COLO829 (cell line): ENCODE measurements at regions not wholly inside any gene's neighbourhood (a gene's known extent, or its start where the extent isn't known, plus 50 kb on each side); places are given as distances from the start of the nearest gene placed in this dataset.

Experiments used
- DNase-seq: peaks from one replicate; pipeline ENCODE4 v3.0.0; 2012; ENCODE audit warnings: low spot score

DNA sequence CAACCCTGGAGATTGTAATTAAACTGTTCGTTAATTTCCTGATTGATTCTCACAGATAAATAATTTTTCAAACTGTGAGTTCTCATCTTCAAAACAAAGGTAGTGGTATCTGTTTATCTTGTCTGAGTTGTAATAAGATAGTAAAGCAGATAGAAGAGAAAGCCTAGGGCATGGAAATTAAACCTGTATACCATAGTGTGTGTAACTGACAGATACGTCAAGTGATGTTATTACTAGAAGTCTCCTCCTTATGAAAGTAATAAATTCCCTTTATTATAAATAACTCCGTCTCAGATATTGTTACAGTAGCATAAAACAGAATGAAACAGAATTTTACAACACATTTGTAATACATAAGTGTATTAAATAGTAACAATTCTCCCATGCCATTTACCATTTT is 1065.1 kb downstream of the SLITRK1 start:
- no peak for DNase-seq

DNA sequence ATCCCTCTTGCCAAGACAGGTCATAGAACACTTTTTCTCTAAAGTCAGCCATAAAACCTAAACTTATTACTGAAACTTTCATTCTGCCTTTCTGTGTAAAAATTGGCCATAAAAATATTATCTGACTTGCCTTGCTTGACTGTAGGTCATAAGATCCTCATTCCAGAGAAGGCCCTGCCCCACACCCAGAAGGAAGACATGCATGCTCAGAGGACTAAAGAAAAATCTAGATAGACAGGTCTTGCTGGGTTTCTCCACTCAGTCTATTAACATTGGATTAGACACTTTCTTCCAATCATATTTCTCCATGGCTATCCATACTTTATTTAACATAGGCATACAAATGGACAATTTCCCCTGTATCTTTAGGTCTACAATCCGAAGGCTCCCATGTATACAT is 1066.5 kb downstream of the SLITRK1 start:
- no peak for DNase-seq

DNA sequence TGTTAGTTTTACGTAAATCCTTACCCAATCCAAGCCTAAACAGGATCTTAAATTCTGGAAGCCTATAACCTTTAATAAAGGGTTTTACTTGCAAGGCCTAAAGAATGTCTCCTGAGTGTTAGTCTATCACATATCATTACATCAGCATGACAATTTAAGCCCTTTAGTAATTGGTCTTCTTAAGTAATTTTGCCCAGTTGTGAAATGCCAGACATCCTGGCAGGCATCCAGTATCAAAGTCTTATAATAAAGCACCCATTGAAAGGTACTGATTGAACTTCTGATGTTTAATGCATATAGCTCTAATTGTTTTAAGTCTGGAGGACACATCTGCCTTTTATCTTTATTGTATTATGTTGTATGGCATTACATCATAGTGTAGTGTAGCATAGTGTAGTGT is 1078.9 kb downstream of the SLITRK1 start:
- DNase-seq, result peak; percentile 32

DNA sequence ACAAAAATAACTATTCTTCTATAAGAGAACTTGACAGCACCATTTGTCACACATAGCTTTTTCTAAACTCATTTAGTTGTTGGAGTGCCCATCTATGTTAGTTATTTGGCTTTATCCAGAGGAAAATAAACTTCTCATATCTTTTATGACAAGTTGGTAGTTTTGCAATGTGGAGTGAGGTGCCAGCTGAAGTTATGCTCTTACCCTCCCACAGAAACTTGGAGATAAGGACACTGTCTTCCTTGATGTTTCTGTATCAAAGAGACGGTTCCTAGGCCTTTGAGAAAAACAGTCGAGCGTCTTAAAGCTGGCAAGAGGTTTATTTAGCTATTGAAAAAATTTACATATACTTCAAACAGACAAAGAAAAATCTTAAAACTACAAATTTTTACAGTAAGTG is 1079.7 kb downstream of the SLITRK1 start:
- DNase-seq, result no peak

DNA sequence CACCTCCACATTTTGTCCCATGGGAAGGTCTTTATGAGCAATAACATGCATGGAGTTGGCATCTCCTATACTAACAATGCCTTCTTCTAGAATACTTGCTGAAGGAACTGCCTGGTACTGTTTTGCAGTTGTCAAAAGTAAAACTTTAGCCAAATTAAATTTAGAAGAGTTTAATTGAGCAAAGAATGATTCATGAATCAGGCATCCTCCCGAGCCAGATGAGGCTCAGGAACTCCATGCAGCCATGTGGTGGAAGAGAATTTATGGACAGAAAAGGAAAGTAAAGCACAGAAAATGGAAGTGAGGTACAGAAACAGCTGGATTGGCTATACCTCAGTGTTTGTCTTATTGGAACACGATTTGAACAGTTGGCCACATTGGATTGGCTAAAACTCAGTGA is 1081.9 kb downstream of the SLITRK1 start:
- no peak for DNase-seq

DNA sequence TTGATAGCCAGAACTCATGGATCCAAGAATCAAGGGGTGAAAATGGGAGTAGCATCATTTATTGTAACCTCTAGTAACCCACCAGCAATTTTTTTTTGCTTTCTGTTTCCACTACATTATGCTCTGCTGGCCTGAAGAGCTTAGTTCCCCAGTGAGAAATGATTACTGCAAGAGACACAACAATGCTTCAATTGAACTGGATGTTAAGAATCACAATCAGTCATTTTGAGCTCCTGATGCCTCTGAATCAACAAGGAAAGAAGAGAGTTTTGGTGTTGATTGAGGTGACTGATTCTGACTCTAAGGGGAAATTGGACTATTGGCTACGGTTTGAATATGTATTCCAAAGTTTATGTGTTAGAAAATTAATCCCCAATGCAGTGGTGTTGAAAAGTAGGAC is 1084.4 kb downstream of the SLITRK1 start:
- DNase-seq, result peak; percentile 30

DNA sequence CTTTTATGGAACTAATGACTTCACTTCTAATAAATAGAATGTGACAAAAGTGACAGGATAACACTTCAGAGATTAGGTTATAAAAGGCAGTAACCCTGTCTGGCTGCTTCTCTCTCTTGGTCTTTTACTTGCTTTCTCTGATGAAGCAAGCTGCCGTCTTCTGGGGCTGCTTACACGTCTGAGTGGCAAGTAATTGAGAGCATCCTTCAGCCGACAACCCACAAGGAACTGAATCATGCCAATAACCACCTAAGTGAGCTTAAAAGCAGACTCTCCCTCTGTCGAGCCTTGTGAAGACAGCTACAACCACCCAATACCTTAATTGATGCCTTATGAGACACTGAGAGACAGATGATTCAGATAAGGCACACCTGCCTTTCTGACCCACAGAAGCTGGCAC is 1091.2 kb downstream of the SLITRK1 start:
- no peak for DNase-seq

DNA sequence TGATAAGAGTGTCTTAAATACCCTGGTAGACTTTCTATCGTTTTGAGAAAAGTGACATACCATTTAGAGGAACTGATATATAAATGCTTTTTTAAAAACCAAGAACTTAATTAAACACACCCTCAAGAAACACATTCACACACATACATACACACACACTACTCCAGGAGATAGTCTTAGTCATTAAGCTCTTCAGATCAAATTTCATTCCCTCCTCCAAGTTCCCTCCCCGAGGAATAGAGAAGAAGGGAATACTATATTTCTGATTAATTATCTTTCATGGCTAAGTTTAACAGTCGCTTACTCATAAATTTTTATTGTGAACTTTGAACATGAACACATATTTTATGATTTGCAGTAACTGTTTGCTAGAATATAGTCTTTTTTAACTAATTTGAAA is 1109.5 kb downstream of the SLITRK1 start:
- DNase-seq, result peak; percentile 31

DNA sequence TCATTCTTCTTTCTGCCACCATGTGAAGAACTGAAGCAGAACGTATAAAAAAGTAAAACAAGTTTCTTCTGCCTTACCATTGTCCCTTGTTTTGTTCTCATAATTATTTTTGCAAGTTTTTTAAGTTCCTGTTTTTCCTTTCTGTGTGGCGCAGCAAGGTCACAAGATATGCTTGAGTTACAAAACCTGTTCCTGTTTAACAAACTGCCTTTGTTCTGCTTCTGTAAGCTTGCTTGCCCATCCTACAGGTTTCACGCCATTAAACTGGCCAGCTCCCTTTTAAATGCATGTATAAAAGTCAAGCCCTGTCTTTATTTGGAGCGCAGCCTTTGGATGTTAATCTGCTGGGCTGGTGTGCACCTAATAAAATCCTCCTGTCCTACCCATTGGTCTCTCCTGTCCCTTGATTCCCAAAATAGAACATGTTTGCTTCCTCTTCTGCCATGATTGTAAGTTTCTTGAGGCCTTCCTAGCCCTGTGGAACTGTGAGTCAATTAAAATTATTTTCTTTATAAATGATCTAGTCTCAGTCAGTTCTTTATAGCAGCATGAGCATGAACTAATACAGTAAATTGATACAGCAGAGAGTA is 1115.4 kb downstream of the SLITRK1 start:
- DNase-seq, result no peak

DNA sequence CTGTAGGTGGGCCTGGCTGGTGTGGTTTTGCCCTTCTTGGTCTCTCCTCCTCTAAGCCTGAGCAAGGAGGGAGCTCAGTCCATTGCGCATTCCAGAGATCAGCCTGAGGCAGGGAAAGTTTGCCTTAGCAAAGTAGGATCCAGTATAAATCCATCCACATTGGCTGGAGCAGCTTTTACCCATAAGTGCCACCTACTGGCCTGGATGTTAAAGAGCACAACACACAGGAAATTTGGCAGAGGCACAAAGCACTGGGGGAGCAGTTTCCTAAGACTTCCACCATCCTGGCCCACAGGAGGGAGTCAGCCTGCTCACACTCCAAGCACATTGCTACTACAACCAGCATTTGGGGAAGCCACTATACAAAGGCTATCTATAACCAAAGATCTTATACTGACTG is 1124.2 kb downstream of the SLITRK1 start:
- DNase-seq, result peak; percentile 17

DNA sequence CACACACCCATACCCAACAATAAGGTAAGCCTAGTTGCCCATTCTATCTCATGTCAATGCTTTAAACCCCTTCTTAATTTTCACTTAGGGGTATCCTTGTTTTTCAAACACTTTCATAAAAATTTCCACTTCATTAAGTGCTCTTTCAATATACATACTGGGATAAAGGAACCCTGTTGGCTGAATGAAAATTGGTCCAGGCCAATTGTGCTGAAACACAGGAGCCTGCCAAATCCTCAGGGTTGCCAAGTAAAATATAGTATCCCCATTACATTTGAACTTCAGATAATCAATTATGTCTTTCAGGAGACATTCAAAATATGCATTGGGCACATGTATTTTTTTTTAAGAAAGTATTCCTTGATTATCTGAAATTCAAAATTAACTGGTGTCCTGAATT is 1131.1 kb downstream of the SLITRK1 start:
- no peak for DNase-seq

DNA sequence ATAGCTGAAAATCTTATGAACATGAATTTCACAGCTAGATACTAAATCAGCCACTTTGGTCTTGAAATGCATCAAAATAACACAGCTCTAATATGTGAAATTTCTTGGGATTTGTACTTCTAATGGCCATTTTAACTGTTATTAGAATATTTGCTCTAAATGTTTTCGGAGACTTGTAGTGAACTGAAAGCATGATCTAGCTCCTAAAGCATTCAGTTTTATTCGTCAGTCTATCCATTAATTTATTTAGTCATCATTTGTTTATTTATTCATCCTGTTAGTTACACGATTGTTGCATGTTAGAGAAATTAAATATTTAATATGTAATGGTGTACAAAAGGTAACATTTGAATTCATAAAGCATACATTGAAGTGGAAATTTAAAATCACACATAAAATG is 1132.7 kb downstream of the SLITRK1 start:
- DNase-seq, result no peak

DNA sequence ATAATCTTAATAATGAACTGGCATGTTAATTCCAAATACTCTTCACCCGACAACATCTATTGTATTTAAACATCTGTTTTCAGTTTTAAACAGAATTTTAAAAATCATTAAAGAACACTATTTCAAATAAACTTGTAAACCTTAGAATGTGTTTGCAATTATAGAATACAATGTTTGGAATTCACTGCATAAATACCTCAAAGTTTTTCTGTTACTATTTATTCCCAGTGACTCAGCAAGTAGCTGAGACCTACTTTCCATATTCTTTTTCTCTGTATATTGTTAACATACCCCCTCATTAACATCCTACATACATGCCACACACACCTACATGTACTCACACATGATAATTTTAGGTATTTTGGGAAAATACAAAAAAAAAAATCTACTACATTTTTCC is 1134.3 kb downstream of the SLITRK1 start:
- DNase-seq, result no peak

DNA sequence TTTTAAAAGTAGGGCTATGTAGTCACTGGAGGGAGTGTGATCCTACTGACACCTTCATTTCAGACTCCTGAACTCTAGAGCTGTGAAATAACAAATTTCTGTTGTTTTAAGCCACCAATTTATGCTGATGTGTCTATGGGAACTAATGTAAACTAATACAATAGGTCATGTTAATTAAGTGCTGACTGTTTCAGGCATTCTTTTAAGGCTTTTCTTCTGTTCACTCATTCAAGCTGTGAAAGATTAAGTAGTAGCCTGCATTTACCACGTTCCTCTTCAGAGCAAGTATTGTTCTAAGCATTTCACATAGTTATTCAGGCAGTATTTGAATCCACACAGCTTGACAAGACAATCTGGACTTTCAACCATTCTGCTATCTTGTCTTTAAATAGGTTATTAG is 1135.0 kb downstream of the SLITRK1 start:
- DNase-seq, result no peak

DNA sequence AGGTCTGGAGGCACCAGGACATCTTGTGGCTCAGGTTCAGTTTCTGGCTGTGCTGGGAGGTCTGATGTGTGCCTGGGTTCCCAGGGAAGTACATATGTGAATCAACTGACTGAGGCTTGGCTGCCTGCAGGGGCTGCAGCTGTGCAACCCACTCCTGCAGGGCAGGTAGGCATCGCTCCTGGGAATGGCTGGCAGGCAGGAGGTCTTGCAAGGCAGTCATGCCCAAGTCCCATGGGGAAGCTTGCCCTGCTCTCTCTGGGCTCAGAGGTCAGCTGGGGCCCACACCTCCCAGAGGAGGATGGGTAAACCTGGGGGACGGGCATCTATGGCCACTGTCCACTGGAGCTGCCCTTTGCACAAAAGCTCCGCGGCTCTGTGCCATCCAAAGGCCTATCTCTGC is 1141.8 kb downstream of the SLITRK1 start:
- no peak for DNase-seq

DNA sequence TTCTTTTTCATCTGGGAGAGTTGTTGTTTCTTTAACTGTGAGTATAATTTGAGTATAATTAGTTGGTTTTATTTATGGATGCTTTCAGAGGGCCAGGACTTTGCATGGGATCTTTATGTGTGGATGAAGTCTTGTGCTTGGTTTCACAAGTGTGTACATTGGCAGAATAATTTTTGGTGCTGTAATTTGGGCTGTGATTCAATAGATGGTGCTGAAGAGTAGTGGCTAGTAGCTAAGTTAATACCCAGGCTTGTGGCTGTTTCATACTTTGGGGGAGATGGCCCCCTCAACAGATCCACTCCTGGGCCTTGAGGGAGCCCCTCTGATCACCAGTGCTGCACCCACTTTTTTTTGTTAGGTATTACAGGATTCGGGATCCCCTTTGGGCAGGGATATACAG is 1142.4 kb downstream of the SLITRK1 start:
- no peak for DNase-seq

DNA sequence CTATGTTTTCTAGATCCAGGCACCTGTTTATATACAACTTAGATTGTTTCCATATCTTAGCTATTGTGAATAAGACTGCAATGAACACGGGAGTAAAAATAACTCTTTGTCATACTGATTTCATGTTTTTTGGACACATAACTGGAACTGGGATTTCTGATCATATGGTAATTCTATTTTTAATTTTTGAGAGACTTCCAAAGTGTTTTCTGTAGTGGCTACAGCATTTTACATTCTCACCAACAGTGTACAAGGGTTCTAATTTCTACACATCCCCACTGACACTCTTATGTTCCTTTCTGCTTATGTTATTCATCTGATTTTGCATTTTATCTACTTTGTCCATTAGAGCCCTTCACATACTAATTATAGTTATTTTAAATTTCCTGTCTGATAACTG is 1152.9 kb downstream of the SLITRK1 start:
- no peak for DNase-seq

DNA sequence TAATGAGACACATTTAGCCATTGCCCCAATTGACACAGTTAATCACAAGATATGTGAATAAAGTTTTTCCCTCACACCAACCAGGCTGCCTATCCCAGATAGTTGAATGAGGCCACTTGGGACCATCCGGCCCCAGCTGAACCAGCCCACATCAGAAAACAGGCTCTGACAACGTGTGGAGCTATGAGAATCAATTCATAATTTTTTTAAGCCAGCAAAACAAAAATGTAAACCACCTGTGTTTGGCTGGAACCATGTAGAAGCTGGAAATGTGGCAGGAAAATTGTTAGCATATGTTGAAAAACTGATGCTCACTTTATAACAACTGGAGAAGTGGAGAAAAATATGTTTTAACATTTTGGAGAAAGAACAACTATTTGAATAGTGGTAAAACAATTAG is 1161.3 kb downstream of the SLITRK1 start:
- no peak for DNase-seq

DNA sequence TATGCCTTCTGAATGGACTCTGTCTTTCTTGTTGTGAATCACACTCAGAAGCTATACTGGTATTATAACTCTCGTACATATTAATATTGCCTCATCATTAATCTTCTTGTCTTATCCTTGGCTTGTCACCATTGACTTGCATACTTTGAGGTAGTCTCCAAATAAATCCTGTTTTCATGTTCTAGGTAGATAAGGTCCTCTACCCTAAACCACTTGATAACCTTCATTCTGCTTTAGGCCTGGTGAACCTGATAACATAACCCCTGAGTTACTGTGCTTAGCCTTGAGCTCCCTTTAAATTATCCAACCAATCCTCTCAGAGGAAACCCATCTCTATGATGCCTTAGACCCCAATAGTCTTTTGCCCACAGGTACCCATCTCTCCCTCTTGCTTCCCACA is 1162.3 kb downstream of the SLITRK1 start:
- no peak for DNase-seq

DNA sequence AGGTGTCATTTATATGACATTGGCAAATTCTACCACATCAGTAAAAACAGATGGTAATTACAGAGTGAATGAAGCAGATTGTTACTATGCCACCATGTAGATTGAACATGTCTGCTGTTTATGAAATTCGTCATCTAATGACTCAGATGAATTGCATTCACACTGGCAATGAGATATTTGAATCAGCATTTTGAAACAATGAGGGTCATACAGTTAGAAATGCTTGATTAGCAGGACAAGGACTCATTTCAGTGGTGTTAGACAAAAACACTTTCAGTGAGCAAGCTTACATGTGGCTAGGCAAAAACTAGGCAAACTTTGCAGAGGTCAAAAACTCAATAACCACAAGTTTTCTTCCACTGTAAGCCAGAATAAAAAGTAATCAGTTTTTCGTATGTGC is 1165.0 kb downstream of the SLITRK1 start:
- DNase-seq, result peak; percentile 68

DNA sequence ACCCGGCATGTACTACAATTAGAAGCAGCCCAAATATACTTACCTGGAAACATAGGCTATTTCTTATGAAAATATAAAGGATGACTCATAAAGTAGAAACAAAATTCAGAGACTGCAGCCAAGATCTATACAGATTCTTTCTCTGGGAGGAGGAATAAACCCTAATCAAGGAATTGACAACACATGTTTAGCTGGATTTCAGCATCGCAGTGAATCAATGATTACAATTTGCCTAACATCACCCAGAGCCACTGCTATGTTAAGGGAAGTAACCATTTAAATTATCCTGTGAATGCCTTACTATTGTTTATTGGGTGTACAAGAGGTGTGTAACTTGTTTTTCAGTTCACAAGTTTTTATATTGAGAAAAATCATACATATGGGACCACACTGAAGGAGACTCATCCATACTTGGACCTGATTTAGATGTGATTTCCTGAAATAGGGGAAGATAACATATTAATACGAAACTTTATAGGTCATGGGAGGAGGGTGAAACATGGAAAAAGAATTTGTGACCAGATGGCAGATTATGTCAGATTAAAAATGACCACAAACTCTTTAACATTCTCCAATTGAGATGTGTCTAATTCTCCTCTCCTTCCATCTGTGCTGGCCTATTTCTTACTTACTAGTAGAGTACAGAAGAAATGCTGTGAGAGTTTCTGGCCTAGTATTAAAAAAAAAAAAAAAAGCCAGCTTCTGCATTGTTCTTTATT is 1168.4 kb downstream of the SLITRK1 start:
- DNase-seq, result no peak

DNA sequence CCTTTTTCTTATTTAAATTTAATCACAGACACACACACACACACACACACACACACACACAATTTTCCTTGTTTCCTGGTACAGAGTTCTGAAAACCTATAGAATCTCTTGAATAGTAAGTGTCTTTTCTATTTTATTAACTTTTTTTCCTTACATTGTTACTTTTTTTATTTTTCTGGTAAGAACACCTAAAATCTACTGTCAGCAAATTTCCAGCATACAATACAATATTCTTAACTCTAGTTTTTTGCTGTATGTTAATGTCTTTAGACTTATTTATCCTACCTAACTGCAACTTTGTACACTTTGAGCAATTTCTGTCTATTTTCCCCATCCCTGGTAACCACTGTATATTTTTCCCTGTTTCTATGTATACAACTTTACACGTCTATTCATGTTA is 1179.8 kb downstream of the SLITRK1 start:
- DNase-seq, result no peak

DNA sequence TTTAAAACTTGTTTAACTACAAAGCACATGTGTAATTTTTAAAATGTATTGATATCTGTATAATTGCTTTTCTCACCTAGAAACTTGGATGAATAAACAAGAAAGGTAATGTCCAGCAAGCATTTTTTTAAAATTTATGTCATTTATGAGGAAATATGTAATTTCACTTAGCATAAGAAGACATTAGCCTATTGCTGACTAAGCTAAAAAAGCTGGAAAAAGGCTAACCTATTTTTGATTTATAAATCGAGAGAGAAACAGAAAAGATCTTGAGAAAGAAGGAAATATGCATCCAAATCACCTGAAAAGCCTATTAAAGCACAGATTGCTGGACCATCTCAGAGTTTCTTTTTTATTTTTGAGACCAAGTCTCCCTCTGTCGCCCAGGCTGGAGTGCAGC is 1181.3 kb downstream of the SLITRK1 start:
- DNase-seq, result no peak

DNA sequence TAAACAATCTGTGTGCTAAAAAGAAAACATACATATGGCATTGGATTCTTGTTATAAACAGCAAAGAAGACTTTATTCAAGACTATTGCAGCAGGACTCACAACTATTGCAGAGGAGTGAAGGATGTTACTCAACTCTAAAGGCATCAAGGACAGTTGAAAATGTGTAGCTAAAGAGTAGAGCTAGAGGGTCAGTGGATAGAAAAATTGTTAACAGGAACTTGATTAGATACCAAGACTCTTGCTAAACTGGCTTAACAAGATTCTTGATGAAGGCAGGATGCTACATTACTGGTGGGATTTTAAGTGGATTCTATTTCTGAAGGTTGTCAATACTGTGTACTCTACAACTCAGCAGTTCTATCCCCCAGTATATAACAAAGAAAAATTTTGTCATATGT is 1183.3 kb downstream of the SLITRK1 start:
- DNase-seq, result no peak
